T-helper 2 cell treated with Interferon-gamma antibody and Interleukin-4, amounts not matched to agents 100 ng/mL and 5 ng/mL, for 36 hours (primary cell): ENCODE measurements at regions not wholly inside any gene's neighbourhood (a gene's known extent, or its start where the extent isn't known, plus 50 kb on each side); places are given as distances from the start of the nearest gene placed in this dataset.

Experiments
- intact Hi-C: fragments of 100-400 bp; cut with micrococcal nuclease; formaldehyde crosslinking; loops from one replicate; pipeline ENCODE4 v1.15.1; 2023

GRCh38 chr2:143899987-143900386 is 619.9 kb downstream of the ZEB2 start:
- intact Hi-C loops, result no loop called here

- intact Hi-C loops, result no loop called here
Measured at GRCh38 chr2:143893371-143893770, 626.5 kb downstream of the ZEB2 start.

- intact Hi-C loops, result no loop called here
Measured at GRCh38 chr2:143891879-143892308, 628.0 kb downstream of the ZEB2 start.

GRCh38 chr2:143890798-143891197 is 629.1 kb downstream of the ZEB2 start:
- intact Hi-C loops, result no loop called here

- intact Hi-C loops, result no loop called here
Measured at GRCh38 chr2:143889216-143889615, 630.7 kb downstream of the ZEB2 start.

GRCh38 chr2:143885461-143885860 is 634.5 kb downstream of the ZEB2 start:
- intact Hi-C loops, result no loop called here

GRCh38 chr2:143881246-143881645 is 638.7 kb downstream of the ZEB2 start:
- intact Hi-C loops, result no loop called here

GRCh38 chr2:143877876-143878530 is 641.9 kb downstream of the ZEB2 start:
- intact Hi-C loops, result no loop called here

GRCh38 chr2:143877056-143877455 is 642.9 kb downstream of the ZEB2 start:
- intact Hi-C loops, result no loop called here

- intact Hi-C loops, result no loop called here
Measured at GRCh38 chr2:143875295-143876233, 644.4 kb downstream of the ZEB2 start.

GRCh38 chr2:143873886-143874285 is 646.0 kb downstream of the ZEB2 start:
- intact Hi-C loops, result no loop called here

GRCh38 chr2:143870696-143871095 is 649.2 kb downstream of the ZEB2 start:
- intact Hi-C loops, result no loop called here

GRCh38 chr2:143856978-143857377 is 662.9 kb downstream of the ZEB2 start:
- intact Hi-C loops, result no loop called here

- intact Hi-C loops, result no loop called here
Measured at GRCh38 chr2:143852759-143853158, 667.2 kb downstream of the ZEB2 start.

- intact Hi-C loops, result no loop called here
Measured at GRCh38 chr2:143850084-143850483, 669.8 kb downstream of the ZEB2 start.

GRCh38 chr2:143847257-143847656 is 672.7 kb downstream of the ZEB2 start:
- intact Hi-C loops, result no loop called here

- intact Hi-C loops, result no loop called here
Measured at GRCh38 chr2:143844986-143845385, 674.9 kb downstream of the ZEB2 start.

- intact Hi-C loops, result no loop called here
Measured at GRCh38 chr2:143843686-143844085, 676.2 kb downstream of the ZEB2 start.

GRCh38 chr2:143842836-143843235 is 677.1 kb downstream of the ZEB2 start:
- intact Hi-C loops, result no loop called here

GRCh38 chr2:143841935-143842334 is 678.0 kb downstream of the ZEB2 start:
- intact Hi-C loops, result no loop called here

GRCh38 chr2:143840601-143841000 is 679.3 kb downstream of the ZEB2 start:
- intact Hi-C loops, result no loop called here

GRCh38 chr2:143840194-143840593 is 679.7 kb downstream of the ZEB2 start:
- intact Hi-C loops, result no loop called here

GRCh38 chr2:143839456-143839855 is 680.5 kb downstream of the ZEB2 start:
- intact Hi-C loops, result no loop called here
